HCT116 (cell line): ENCODE measurements at regions not wholly inside any gene's neighbourhood (a gene's known extent, or its start where the extent isn't known, plus 50 kb on each side); places are given as distances from the start of the nearest gene placed in this dataset.

ENCODE experiments used
- ATAC-seq: fragments of 200-7000 bp; cut with Tn5 transposase; 2 replicates; pipeline ENCODE4 v1.9.1; 2020; ENCODE audit warnings: mild to moderate bottlenecking, moderate library complexity
- BruUV-seq: library from RNA; stranded (reverse); fragments of 400-500 nt; replicated peaks from 2 replicates; lab custom pipeline; 2021; lab: Mats Ljungman, UMichigan
- CTCF ChIA-PET: fragments of 300-600 bp; sonication (Branson Sonifier 250); formaldehyde crosslinking; loops from one replicate; lab custom pipeline; 2021; ENCODE audit warnings: antibody characterized with exemption; lab: Charles Lee
- POLR2A ChIA-PET: fragments of 300-600, 350-600 bp; sonication (Branson Sonifier 250); formaldehyde crosslinking; loops from one replicate; lab custom pipeline; 2021; ENCODE audit warnings: antibody characterized with exemption; lab: Charles Lee
- RAD21 ChIA-PET, 2 experiments: fragments of 300-600 bp; sonication (Branson Sonifier 250); formaldehyde crosslinking; loops; one replicate each; lab custom pipeline; 2023; ENCODE audit warnings: low total read pairs in 2 of 2; ENCODE audit not compliant: uncharacterized antibody in 2 of 2, unreplicated experiment in 2 of 2, low non-redundant PET in 1 of 2; lab: Charles Lee
- DNase-seq: peaks from one replicate; pipeline ENCODE4 v3.0.0-alpha.2; 2010; ENCODE audit warnings: low read depth, low spot score
- H2AFZ ChIP-seq: fragments of 200-600 bp; shearing (Covaris generic), sonication (generic); 2 replicates; pipeline ENCODE4 v1.6.1; 2017; ENCODE audit warnings: low read depth, mixed run types, mixed read lengths, antibody characterized with exemption, low read length; ENCODE audit not compliant: poor library complexity, severe bottlenecking
- H3K27ac ChIP-seq: 2 replicates; pipeline ENCODE4 v1.5.1; 2012; ENCODE audit warnings: low read depth, low read length
- H3K27me3 ChIP-seq: fragments of 200-600 bp; sonication (generic); 2 replicates; pipeline ENCODE4 v1.6.1; 2016; ENCODE audit warnings: mixed run types, low read length, mixed read lengths; ENCODE audit not compliant: insufficient read depth
- H3K36me3 ChIP-seq, 2 experiments: fragments of 200-500 bp in 1 of 2; fragments of 200-600 bp in 1 of 2; sonication (Bioruptor generic) in 1 of 2; sonication (generic) in 1 of 2; 2 replicates each; pipeline versions ENCODE4 v1.5.1 to v1.6.1; 2014 to 2016; ENCODE audit warnings: low read length in 2 of 2, inconsistent platforms in 1 of 2, mixed read lengths in 1 of 2, mixed run types in 1 of 2; ENCODE audit not compliant: insufficient read depth in 2 of 2, control insufficient read depth in 1 of 2
- H3K4me1 ChIP-seq, 2 experiments: fragments of 200-600 bp in 1 of 2; sonication (generic) in 1 of 2; 2 replicates each; pipeline versions ENCODE4 v1.5.1 to v1.6.1; 2012 to 2017; ENCODE audit warnings: low read length in 2 of 2, inconsistent platforms in 1 of 2, mild to moderate bottlenecking in 1 of 2, mixed read lengths in 1 of 2, mixed run types in 1 of 2, moderate library complexity in 1 of 2; ENCODE audit not compliant: insufficient read depth in 2 of 2, control insufficient read depth in 1 of 2
- H3K4me2 ChIP-seq: fragments of 200-600 bp; sonication (generic); 2 replicates; pipeline ENCODE4 v1.6.1; 2017; ENCODE audit warnings: mixed run types, low read length, mixed read lengths
- H3K4me3 ChIP-seq, 2 experiments: fragments of 200-600 bp in 1 of 2; sonication (generic) in 1 of 2; replicated peaks in 1 of 2; 2 replicates each; pipeline ENCODE4 v1.5.1; 2011 to 2016; ENCODE audit warnings: low read length in 2 of 2, control low read depth in 1 of 2, low read depth in 1 of 2, mild to moderate bottlenecking in 1 of 2, mixed read lengths in 1 of 2, mixed run types in 1 of 2
- H3K79me2 ChIP-seq: fragments of 200-600 bp; sonication (generic); 2 replicates; pipeline ENCODE4 v1.6.1; 2017; ENCODE audit warnings: mild to moderate bottlenecking, mixed run types, low read length, moderate library complexity, mixed read lengths; ENCODE audit not compliant: insufficient read depth
- H3K9ac ChIP-seq: fragments of 200-600 bp; sonication (generic); 2 replicates; pipeline ENCODE4 v1.6.1; 2016; ENCODE audit warnings: low read length, mixed read lengths
- H3K9me2 ChIP-seq: fragments of 200-600 bp; sonication (generic), shearing (Covaris generic); 2 replicates; pipeline ENCODE4 v1.6.1; 2017; ENCODE audit warnings: mixed run types, mild to moderate bottlenecking, moderate library complexity; ENCODE audit not compliant: insufficient read depth
- H3K9me3 ChIP-seq, 2 experiments: fragments of 200-500 bp in 1 of 2; fragments of 200-600 bp in 1 of 2; sonication (Bioruptor generic) in 1 of 2; sonication (generic) in 1 of 2; 2 replicates each; pipeline ENCODE4 v1.6.1; 2014 to 2017; ENCODE audit warnings: low read length in 2 of 2, mixed read lengths in 2 of 2, inconsistent platforms in 1 of 2, low read depth in 1 of 2, mild to moderate bottlenecking in 1 of 2, mixed run types in 1 of 2, moderate library complexity in 1 of 2; ENCODE audit not compliant: control insufficient read depth in 1 of 2, insufficient read depth in 1 of 2
- H4K20me1 ChIP-seq: fragments of 200-600 bp; sonication (generic), shearing (Covaris generic); 2 replicates; pipeline ENCODE4 v1.6.1; 2017; ENCODE audit warnings: mixed run types, mild to moderate bottlenecking, moderate library complexity; ENCODE audit not compliant: insufficient read depth
- CBX3 ChIP-seq: IDR thresholded peaks from 2 replicates; pipeline ENCODE4 v1.6.1; 2012; ENCODE audit warnings: low read depth
- CEBPB ChIP-seq: IDR thresholded peaks from 2 replicates; pipeline ENCODE4 v1.6.1; 2012; ENCODE audit warnings: low read depth
- EGR1 ChIP-seq: IDR thresholded peaks from 2 replicates; pipeline ENCODE4 v1.6.1; 2012; ENCODE audit warnings: low read depth
- ELF1 ChIP-seq: IDR thresholded peaks from 2 replicates; pipeline ENCODE4 v1.6.1; 2012; ENCODE audit warnings: low read depth, borderline replicate concordance
- EZH2 ChIP-seq: fragments of 200-600 bp; sonication (generic); IDR thresholded peaks from 2 replicates; pipeline ENCODE4 v1.6.1; 2017; ENCODE audit warnings: antibody characterized with exemption, mixed run types
- EZH2phosphoT487 ChIP-seq: fragments of 200-600 bp; IDR thresholded peaks from 2 replicates; pipeline ENCODE4 v1.6.1; 2018; ENCODE audit warnings: antibody characterized with exemption, borderline replicate concordance
- FOSL1 ChIP-seq: IDR thresholded peaks from 2 replicates; pipeline ENCODE4 v1.6.1; 2012; ENCODE audit warnings: low read depth
- JUND ChIP-seq: IDR thresholded peaks from 2 replicates; pipeline ENCODE4 v1.6.1; 2012
- POLR2AphosphoS5 ChIP-seq: IDR thresholded peaks from 2 replicates; pipeline ENCODE4 v1.6.1; 2011; ENCODE audit warnings: mild to moderate bottlenecking, low read depth, low read length, moderate library complexity
- RAD21 ChIP-seq: IDR thresholded peaks from 2 replicates; pipeline ENCODE4 v1.6.1; 2012; ENCODE audit warnings: low read depth, mild to moderate bottlenecking
- SP1 ChIP-seq: IDR thresholded peaks from 2 replicates; pipeline ENCODE4 v1.6.1; 2012; ENCODE audit warnings: low read depth
- TCF7L2 ChIP-seq: IDR thresholded peaks from 2 replicates; pipeline ENCODE4 v1.7.0; 2011; ENCODE audit warnings: borderline replicate concordance, inconsistent platforms; ENCODE audit not compliant: insufficient read depth, insufficient read length; ENCODE audit errors: extremely low read depth
- ZFX ChIP-seq: fragments of 450-650 bp; IDR thresholded peaks from 2 replicates; pipeline ENCODE4 v1.6.1; 2017
- ZNF274 ChIP-seq: fragments of 200-500 bp; sonication (Bioruptor generic); IDR thresholded peaks from 2 replicates; pipeline ENCODE4 v1.6.1; 2014; ENCODE audit warnings: mild to moderate bottlenecking, low read depth, low read length, inconsistent platforms
- intact Hi-C: fragments of 100-400 bp; cut with micrococcal nuclease; formaldehyde crosslinking; loops from 2 replicates; pipeline ENCODE4 v1.10.0; 2022
- TF ChIP-seq, protein P1 (sequence below): IDR thresholded peaks from 2 replicates; pipeline ENCODE4 v1.6.1; 2012; ENCODE audit warnings: low read depth
- TF ChIP-seq, protein P2 (sequence below), 3 experiments: fragments of 200-600 bp in 1 of 3; sonication (generic) in 1 of 3; IDR thresholded peaks in 2 of 3; conservative IDR thresholded peaks in 1 of 3; 2 replicates each; pipeline ENCODE4 v1.5.1; 2012 to 2017; ENCODE audit warnings: low read depth in 2 of 3, low read length in 2 of 3, antibody characterized with exemption in 1 of 3, borderline replicate concordance in 1 of 3, control low read depth in 1 of 3, mild to moderate bottlenecking in 1 of 3, mixed read lengths in 1 of 3, mixed run types in 1 of 3, moderate library complexity in 1 of 3; ENCODE audit not compliant: insufficient read depth in 1 of 3
- TF ChIP-seq, protein P3 (sequence below): IDR thresholded peaks from 2 replicates; pipeline ENCODE4 v1.6.1; 2012
- TF ChIP-seq, protein P4 (sequence below): IDR thresholded peaks from 2 replicates; pipeline ENCODE4 v1.6.1; 2011; ENCODE audit warnings: mild to moderate bottlenecking, low read length, moderate library complexity; ENCODE audit not compliant: insufficient replicate concordance; ENCODE audit errors: extremely low read depth
- TF ChIP-seq, protein P5 (sequence below): IDR thresholded peaks from 2 replicates; pipeline ENCODE4 v1.6.1; 2012

DNA sequence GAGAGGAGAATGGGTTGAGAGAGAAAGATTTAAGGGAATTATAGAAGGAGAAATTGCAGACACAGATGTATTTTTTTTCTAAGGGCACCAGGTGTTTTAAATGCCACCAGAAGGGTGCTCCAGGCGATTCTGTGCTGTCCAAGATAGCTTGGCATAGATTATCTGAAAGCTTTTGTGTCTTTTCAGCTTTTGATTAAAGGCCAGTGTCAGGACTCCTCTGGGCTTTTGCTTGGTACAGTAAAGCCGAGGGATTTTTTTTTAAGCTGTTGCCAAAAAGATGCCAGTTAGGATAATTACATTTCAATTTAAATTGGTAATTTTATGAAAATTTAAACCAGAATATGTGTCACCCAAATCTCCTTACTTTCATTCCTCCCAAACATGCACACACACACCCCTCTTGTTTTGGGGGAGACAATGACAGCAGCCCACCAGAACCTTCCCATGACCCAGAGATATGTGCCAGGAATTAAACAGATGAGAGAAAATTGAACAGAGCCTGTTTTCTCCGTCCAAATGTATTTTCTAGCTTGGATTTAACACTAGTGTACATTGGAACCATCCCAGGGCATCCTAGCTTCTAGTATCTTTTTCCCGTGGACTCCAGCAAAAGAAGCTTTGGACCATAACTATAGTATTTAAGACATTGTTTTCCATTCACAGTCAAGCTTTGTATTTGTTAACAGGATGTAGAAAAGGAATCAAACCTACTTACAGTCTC, 670.7 kb upstream of the CXADR start:
- ChIA-PET RAD21 (no interaction called here), POLR2A (no interaction called here)
- no peak for ATAC-seq

More for the DNA sequence above, 670.7 kb upstream of the CXADR start:
- CTCF ChIA-PET = no interaction called here
- peaks cover 5 to 17% of the 10 kb centered on the region in 2 experiments; a peak in 3 of 4 replicates for H3K9me3 ChIP-seq
- no peak overlapping the region for H3K4me3 ChIP-seq
- BruUV-seq = no TSS peak
- H3K9ac ChIP-seq = no peak overlapping the region
- intact Hi-C loops = no loop called here
- no peak overlapping the region for H3K4me2 ChIP-seq
- H3K4me1 ChIP-seq = no peaks in the 10 kb centered on the region
- H3K36me3 ChIP-seq = no peaks in the 10 kb centered on the region
- H4K20me1 ChIP-seq = no peaks in the 10 kb centered on the region
- no peak for DNase-seq
- no peak overlapping the region for H2AFZ ChIP-seq
- H3K27me3 ChIP-seq = no peaks in the 10 kb centered on the region
- TF ChIP-seq JUND (no peak), FOSL1 (no peak), EZH2 (no peak), ZFX (no peak), POLR2AphosphoS5 (no peak), CEBPB (no peak), EZH2phosphoT487 (no peak), ELF1 (no peak), CBX3 (no peak), EGR1 (no peak), ZNF274 (no peak), SP1 (no peak), TCF7L2 (no peak), RAD21 (no peak)
- TF ChIP-seq, protein P1, sequence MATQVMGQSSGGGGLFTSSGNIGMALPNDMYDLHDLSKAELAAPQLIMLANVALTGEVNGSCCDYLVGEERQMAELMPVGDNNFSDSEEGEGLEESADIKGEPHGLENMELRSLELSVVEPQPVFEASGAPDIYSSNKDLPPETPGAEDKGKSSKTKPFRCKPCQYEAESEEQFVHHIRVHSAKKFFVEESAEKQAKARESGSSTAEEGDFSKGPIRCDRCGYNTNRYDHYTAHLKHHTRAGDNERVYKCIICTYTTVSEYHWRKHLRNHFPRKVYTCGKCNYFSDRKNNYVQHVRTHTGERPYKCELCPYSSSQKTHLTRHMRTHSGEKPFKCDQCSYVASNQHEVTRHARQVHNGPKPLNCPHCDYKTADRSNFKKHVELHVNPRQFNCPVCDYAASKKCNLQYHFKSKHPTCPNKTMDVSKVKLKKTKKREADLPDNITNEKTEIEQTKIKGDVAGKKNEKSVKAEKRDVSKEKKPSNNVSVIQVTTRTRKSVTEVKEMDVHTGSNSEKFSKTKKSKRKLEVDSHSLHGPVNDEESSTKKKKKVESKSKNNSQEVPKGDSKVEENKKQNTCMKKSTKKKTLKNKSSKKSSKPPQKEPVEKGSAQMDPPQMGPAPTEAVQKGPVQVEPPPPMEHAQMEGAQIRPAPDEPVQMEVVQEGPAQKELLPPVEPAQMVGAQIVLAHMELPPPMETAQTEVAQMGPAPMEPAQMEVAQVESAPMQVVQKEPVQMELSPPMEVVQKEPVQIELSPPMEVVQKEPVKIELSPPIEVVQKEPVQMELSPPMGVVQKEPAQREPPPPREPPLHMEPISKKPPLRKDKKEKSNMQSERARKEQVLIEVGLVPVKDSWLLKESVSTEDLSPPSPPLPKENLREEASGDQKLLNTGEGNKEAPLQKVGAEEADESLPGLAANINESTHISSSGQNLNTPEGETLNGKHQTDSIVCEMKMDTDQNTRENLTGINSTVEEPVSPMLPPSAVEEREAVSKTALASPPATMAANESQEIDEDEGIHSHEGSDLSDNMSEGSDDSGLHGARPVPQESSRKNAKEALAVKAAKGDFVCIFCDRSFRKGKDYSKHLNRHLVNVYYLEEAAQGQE = no peak
- TF ChIP-seq, protein P2, sequence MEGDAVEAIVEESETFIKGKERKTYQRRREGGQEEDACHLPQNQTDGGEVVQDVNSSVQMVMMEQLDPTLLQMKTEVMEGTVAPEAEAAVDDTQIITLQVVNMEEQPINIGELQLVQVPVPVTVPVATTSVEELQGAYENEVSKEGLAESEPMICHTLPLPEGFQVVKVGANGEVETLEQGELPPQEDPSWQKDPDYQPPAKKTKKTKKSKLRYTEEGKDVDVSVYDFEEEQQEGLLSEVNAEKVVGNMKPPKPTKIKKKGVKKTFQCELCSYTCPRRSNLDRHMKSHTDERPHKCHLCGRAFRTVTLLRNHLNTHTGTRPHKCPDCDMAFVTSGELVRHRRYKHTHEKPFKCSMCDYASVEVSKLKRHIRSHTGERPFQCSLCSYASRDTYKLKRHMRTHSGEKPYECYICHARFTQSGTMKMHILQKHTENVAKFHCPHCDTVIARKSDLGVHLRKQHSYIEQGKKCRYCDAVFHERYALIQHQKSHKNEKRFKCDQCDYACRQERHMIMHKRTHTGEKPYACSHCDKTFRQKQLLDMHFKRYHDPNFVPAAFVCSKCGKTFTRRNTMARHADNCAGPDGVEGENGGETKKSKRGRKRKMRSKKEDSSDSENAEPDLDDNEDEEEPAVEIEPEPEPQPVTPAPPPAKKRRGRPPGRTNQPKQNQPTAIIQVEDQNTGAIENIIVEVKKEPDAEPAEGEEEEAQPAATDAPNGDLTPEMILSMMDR (IDR thresholded peaks at IDR 0.05 in 2 of 3, conservative IDR thresholded peaks at IDR 0.05 in 1 of 3; ENCODE audit: borderline replicate concordance in 1 of 3, insufficient read depth in 1 of 3, low read depth in 2 of 3, low read length in 2 of 3) = no peak
- TF ChIP-seq, protein P3, sequence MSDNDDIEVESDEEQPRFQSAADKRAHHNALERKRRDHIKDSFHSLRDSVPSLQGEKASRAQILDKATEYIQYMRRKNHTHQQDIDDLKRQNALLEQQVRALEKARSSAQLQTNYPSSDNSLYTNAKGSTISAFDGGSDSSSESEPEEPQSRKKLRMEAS = no peak
- TF ChIP-seq, protein P4, sequence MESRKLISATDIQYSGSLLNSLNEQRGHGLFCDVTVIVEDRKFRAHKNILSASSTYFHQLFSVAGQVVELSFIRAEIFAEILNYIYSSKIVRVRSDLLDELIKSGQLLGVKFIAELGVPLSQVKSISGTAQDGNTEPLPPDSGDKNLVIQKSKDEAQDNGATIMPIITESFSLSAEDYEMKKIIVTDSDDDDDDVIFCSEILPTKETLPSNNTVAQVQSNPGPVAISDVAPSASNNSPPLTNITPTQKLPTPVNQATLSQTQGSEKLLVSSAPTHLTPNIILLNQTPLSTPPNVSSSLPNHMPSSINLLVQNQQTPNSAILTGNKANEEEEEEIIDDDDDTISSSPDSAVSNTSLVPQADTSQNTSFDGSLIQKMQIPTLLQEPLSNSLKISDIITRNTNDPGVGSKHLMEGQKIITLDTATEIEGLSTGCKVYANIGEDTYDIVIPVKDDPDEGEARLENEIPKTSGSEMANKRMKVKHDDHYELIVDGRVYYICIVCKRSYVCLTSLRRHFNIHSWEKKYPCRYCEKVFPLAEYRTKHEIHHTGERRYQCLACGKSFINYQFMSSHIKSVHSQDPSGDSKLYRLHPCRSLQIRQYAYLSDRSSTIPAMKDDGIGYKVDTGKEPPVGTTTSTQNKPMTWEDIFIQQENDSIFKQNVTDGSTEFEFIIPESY = no peak
- TF ChIP-seq, protein P5, sequence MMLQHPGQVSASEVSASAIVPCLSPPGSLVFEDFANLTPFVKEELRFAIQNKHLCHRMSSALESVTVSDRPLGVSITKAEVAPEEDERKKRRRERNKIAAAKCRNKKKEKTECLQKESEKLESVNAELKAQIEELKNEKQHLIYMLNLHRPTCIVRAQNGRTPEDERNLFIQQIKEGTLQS = no peak
- H3K79me2 ChIP-seq = no peaks in the 10 kb centered on the region
- no peaks in the 10 kb centered on the region for H3K9me2 ChIP-seq
- H3K27ac ChIP-seq = no peak overlapping the region
